SHP77 (cell line): ENCODE measurements at regions not wholly inside any gene's neighbourhood (a gene's known extent, or its start where the extent isn't known, plus 50 kb on each side); places are given as distances from the start of the nearest gene placed in this dataset.

Source experiments
- DNase-seq, 2 experiments: peaks; one replicate each; lab custom pipeline; 2025; lab: John Stamatoyannopoulos, UW

DNA sequence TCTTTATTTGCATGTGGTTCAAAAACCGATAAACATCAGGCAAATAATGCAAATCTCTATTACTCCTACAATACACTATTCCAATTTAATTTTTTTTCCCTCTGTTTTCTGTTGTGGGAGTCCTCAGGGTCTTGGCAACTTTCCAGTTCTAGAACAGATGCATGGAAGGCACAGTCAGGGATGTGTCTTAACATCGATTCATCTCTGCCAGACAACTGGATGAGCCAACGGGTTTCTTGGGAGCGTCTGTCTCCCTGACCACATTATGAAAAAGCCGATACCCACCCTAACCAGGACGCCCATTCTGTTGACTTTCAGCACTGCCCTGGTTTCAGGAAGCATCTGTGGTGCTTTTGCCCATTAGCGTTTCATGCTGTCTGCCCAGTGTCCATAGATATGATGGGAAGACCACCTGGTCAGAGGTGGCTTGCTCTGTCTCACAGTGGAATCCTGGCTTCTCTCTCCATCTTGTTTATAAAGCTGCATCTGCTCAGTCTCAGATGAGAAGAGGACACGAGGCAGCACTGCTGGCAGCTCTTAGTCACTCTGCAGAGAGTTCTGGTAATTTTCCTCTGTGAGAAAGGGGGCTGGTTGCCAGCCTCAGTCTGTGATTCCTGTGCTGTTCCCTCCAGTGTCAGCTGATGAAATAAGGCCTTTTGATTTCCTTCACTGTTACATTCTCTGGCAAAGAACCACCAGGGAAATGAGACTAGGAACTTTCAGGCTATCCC, 57.9 kb upstream of the KCNE4 start:
- peak; percentile 75 to 76 for DNase-seq

DNA sequence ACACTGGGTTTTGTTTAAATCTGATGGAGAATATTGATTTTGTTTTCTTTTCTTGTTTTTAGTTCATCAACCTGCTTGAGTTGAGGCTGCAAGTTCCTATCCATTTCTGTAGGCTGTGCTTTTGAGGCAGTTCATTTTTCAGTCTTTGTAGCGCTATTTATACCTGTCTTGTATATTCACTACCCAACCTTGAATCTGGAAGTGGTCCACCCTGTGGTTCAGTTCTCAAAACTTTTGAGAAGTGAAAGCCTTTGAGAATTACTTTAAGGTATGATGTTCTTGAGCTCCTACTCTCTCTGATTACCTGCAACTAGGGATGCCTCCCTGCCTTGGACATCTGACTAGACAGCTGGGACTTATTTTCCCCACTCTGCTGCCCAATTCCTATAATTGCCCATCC, 53.5 kb upstream of the KCNE4 start:
- DNase-seq = no peak

DNA sequence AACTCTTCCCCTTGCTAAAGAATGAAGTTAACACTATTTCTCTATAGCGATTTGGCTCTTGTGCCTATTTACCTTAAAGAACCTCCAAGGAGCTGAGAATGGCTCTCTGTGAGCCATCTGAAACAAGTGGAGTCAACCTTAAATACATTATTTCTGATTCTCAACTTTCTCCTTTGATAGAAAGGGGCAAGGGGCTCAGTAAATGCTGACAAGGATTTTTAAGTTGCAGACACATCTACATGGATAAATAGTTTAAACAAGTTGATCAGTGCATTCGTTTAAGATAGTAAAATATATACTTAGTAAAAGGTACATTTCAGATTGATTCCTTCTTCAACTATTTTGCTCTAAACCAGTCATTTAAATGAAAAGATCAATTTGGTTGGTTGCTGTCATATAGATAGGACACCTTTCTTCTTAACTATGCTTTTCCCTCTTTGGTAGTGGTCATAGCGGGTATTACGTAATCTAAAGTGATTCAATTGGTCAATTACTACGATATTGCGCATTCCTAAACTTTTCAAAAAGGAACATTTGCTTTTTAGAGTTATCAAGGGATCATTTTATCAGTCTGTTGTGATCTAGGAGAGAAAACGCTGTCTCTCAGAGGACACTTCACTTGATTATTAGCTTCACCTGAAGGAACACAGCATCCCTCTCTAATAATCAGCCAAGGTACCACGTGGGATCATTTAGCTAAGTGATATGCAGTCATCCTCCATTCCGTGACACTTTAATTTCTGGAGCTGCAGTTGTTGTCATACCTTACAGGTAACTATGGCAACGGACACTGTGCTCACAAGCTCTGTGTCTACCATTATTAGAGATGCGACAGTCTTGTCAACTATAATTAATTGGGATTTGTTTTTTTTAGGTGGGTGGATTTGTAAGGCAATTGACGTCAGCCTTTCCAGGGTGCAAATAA, 50.9 kb upstream of the KCNE4 start:
- peak in 1 of 2 experiments; percentile 43 for DNase-seq

DNA sequence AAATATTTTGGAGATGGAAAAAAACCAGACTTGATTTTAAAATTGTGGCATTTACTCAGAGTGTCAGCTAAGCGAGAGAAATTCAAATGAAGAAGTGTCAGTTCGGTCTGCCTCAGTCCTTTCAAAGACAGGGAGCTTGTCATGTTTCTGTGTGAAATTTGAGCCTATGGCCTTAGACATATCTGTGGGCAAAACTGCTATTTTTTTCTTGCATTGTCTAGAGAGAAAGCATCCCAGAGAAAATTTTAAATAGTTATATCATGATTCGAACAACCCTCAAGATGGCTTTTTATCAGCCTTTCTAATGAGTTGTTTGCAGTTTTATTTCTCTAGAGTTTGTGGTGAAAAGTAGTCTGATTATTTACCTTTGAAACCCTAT, 50.2 kb upstream of the KCNE4 start:
- no peak for DNase-seq
